Neural progenitor cell (in vitro differentiated cells): ENCODE measurements at regions not wholly inside any gene's neighbourhood (a gene's known extent, or its start where the extent isn't known, plus 50 kb on each side); places are given as distances from the start of the nearest gene placed in this dataset.

ENCODE experiments used
- DNase-seq: peaks from one replicate; pipeline ENCODE4 v3.0.0-alpha.2; 2016; ENCODE audit warnings: low spot score
- H2AFZ ChIP-seq: fragments of 200-600 bp; sonication (generic); replicated peaks from 2 replicates; pipeline ENCODE4 v1.6.1; 2016; ENCODE audit warnings: antibody characterized with exemption
- H3F3A ChIP-seq: fragments of 200-600 bp; sonication (generic); 2 replicates; pipeline ENCODE4 v1.6.1; 2016; ENCODE audit warnings: antibody characterized with exemption, low read depth
- H3K27ac ChIP-seq: fragments of 200-600 bp; sonication (generic); 2 replicates; pipeline ENCODE4 v1.5.1; 2016; ENCODE audit warnings: mild to moderate bottlenecking
- H3K27me3 ChIP-seq: fragments of 200-600 bp; sonication (generic); 2 replicates; pipeline ENCODE4 v1.6.1; 2016; ENCODE audit warnings: mild to moderate bottlenecking, moderate library complexity
- H3K36me3 ChIP-seq: fragments of 200-600 bp; sonication (generic); 2 replicates; pipeline ENCODE4 v1.5.1; 2016
- H3K4me1 ChIP-seq: fragments of 200-600 bp; sonication (generic); 2 replicates; pipeline ENCODE4 v1.6.1; 2016; ENCODE audit warnings: mixed run types
- H3K4me2 ChIP-seq: fragments of 200-600 bp; sonication (generic); 2 replicates; pipeline ENCODE4 v1.6.1; 2016
- H3K4me3 ChIP-seq: fragments of 200-600 bp; sonication (generic); 2 replicates; pipeline ENCODE4 v1.5.1; 2016
- H3K79me2 ChIP-seq: fragments of 200-600 bp; sonication (generic); 2 replicates; pipeline ENCODE4 v1.6.1; 2016; ENCODE audit warnings: low read depth
- H3K9ac ChIP-seq: fragments of 200-600 bp; sonication (generic); 2 replicates; pipeline ENCODE4 v1.6.1; 2016
- H3K9me3 ChIP-seq: fragments of 200-600 bp; sonication (generic); 2 replicates; pipeline ENCODE4 v1.5.1; 2016; ENCODE audit warnings: low read depth
- H4K20me1 ChIP-seq: fragments of 200-600 bp; sonication (generic); 2 replicates; pipeline ENCODE4 v1.6.1; 2016; ENCODE audit warnings: low read depth
- H3K27ac Mint-ChIP-seq: 3 replicates; pipeline ENCODE4 v1.8.0; 2021; ENCODE audit warnings: mixed read lengths
- H3K27me3 Mint-ChIP-seq: 2 replicates; pipeline ENCODE4 v1.8.0; 2022; ENCODE audit warnings: low read depth, mild to moderate bottlenecking, inconsistent platforms, moderate library complexity, mixed read lengths; ENCODE audit not compliant: insufficient read depth
- H3K36me3 Mint-ChIP-seq: 3 replicates; pipeline ENCODE4 v1.8.0; 2021; ENCODE audit warnings: mixed read lengths
- H3K4me1 Mint-ChIP-seq: 3 replicates; pipeline ENCODE4 v1.8.0; 2021; ENCODE audit warnings: mixed read lengths
- H3K4me3 Mint-ChIP-seq: 3 replicates; pipeline ENCODE4 v1.8.0; 2021; ENCODE audit warnings: mild to moderate bottlenecking, moderate library complexity, mixed read lengths
- H3K9me3 Mint-ChIP-seq: 3 replicates; pipeline ENCODE4 v1.8.0; 2020; ENCODE audit warnings: mixed read lengths
- EZH2 ChIP-seq: fragments of 200-600 bp; sonication (generic); IDR thresholded peaks from 2 replicates; pipeline ENCODE4 v1.6.1; 2017; ENCODE audit warnings: antibody characterized with exemption, mild to moderate bottlenecking, moderate library complexity
- EZH2phosphoT487 ChIP-seq: fragments of 200-600 bp; sonication (generic); IDR thresholded peaks from 2 replicates; pipeline ENCODE4 v1.6.1; 2017; ENCODE audit warnings: antibody characterized with exemption
- TF ChIP-seq, protein P1 (sequence below): fragments of 200-600 bp; sonication (generic); IDR thresholded peaks from 2 replicates; pipeline ENCODE4 v1.5.1; 2017; ENCODE audit warnings: antibody characterized with exemption, mild to moderate bottlenecking

DNA sequence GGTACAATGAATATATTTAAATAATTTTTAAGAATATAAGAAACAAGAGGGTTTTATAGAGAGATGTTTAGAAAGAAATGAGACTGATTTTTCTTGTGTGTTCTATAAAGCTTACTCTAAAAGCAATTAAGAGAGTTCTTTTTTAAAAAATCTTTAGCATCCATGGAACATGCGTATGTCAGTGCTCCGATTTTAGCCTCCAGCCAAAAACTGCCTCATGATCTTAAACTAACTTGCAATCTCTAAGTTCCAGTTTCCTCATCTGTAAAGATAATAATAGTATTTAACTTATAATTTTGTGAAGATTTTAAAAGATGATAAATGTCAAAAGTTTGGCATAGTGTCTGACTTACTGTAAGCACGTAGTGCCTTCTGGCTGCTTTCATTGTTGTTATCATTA is 448.7 kb downstream of the EPHA4 start:
- TF ChIP-seq, protein P1, sequence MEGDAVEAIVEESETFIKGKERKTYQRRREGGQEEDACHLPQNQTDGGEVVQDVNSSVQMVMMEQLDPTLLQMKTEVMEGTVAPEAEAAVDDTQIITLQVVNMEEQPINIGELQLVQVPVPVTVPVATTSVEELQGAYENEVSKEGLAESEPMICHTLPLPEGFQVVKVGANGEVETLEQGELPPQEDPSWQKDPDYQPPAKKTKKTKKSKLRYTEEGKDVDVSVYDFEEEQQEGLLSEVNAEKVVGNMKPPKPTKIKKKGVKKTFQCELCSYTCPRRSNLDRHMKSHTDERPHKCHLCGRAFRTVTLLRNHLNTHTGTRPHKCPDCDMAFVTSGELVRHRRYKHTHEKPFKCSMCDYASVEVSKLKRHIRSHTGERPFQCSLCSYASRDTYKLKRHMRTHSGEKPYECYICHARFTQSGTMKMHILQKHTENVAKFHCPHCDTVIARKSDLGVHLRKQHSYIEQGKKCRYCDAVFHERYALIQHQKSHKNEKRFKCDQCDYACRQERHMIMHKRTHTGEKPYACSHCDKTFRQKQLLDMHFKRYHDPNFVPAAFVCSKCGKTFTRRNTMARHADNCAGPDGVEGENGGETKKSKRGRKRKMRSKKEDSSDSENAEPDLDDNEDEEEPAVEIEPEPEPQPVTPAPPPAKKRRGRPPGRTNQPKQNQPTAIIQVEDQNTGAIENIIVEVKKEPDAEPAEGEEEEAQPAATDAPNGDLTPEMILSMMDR, result no peak
- no peak for TF ChIP-seq EZH2phosphoT487
- no peak for TF ChIP-seq EZH2

DNA sequence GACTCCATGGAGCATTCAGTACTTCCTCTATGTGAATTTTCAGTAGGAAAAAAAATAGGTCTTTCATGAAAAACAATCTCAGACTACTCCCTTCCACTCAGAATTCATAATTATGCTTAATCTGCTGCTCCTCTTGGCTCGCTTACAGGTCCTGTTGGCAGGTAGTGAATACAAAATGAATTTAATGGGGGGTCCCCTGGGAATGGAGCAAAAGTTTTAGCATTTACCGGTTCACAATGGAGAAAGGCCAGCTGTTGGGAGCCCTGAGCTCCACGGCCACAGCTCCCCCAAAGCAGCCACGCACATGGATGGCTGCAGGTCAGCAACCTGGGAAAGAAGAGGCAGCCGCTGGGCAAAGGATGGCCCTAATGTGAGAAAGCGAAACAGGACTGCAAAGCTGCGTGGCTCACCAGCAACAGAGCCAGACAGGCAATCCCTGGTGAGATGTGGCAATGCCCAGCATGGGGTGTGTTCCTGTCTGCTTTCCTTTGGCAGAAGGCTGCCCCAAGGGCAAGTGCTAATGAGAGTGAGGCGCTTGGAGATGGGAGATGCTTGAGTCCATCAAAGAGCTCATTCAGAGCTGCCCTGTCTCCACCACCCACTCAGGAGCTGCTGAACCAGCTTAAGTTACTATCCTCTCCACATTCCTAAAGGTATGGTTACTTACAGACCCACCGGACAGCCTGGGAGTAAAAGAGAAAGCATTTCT is 447.4 kb downstream of the EPHA4 start:
- no peak overlapping the region for H3K4me3 ChIP-seq
- H3K4me2 ChIP-seq, result peak overlapping the region; percentile 12
- Mint-ChIP-seq H3K27me3 (peaks cover 9% of the 10 kb centered on the region), H3K4me1 (peaks cover 9% of the 10 kb centered on the region), H3K27ac (no peak overlapping the region), H3K9me3 (peaks cover 23% of the 10 kb centered on the region), H3K4me3 (no peak overlapping the region), H3K36me3 (peaks cover 4% of the 10 kb centered on the region)
- H3K9me3 ChIP-seq, result no peaks in the 10 kb centered on the region
- no peak for DNase-seq
- no peaks in the 10 kb centered on the region for H3K36me3 ChIP-seq
- no peaks in the 10 kb centered on the region for H3K27me3 ChIP-seq
- no peak overlapping the region for H3K27ac ChIP-seq
- H3F3A ChIP-seq, result peaks cover 3% of the 10 kb centered on the region
- no peaks in the 10 kb centered on the region for H3K79me2 ChIP-seq
- H2AFZ ChIP-seq, result no peak overlapping the region
- H4K20me1 ChIP-seq, result no peaks in the 10 kb centered on the region
- no peak overlapping the region for H3K9ac ChIP-seq
- H3K4me1 ChIP-seq, result peaks cover 15% of the 10 kb centered on the region
- TF ChIP-seq EZH2 (no peak), EZH2phosphoT487 (no peak)
- TF ChIP-seq, protein P1, result no peak

More for the DNA sequence above, 448.7 kb downstream of the EPHA4 start:
- no peaks in the 10 kb centered on the region for H3K27me3 ChIP-seq
- H3K36me3 ChIP-seq, result no peaks in the 10 kb centered on the region
- peaks cover 3% of the 10 kb centered on the region for H3F3A ChIP-seq
- H3K9me3 ChIP-seq, result no peaks in the 10 kb centered on the region
- H3K9me3 Mint-ChIP-seq, result peaks cover 18% of the 10 kb centered on the region
- DNase-seq, result no peak
- H4K20me1 ChIP-seq, result no peaks in the 10 kb centered on the region
- H3K4me3 Mint-ChIP-seq, result no peak overlapping the region
- H3K9ac ChIP-seq, result no peak overlapping the region
- no peak overlapping the region for H3K4me3 ChIP-seq
- no peaks in the 10 kb centered on the region for H3K36me3 Mint-ChIP-seq
- H3K27ac Mint-ChIP-seq, result no peak overlapping the region
- H3K79me2 ChIP-seq, result no peaks in the 10 kb centered on the region
- H2AFZ ChIP-seq, result no peak overlapping the region
- H3K4me1 ChIP-seq, result peaks cover 15% of the 10 kb centered on the region
- no peak overlapping the region for H3K27ac ChIP-seq
- peaks cover 6% of the 10 kb centered on the region for H3K27me3 Mint-ChIP-seq
- H3K4me2 ChIP-seq, result no peak overlapping the region
- peaks cover 9% of the 10 kb centered on the region for H3K4me1 Mint-ChIP-seq

DNA sequence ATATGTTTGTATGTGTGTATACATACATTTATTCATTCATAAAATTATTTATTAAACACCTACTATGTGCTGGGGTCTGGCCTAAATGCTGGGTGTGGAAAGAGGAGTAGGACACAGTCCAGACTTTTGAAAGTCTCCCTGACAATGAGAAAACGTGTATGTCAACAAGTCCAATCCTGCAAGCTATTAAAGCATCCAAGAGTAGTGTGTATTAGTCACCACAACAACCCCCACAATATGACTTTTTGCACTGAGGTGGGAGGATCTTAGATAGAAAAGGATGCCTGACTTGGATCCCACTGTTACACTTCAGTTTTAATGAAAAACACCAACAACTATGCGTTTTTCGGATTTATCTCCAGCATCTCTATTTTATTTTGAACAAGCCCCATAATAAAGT is 446.4 kb downstream of the EPHA4 start:
- no peak overlapping the region for H2AFZ ChIP-seq
- H3K27ac Mint-ChIP-seq, result no peak overlapping the region
- H3K4me3 Mint-ChIP-seq, result no peak overlapping the region
- H3K4me3 ChIP-seq, result no peak overlapping the region
- H3K9me3 ChIP-seq, result no peaks in the 10 kb centered on the region
- DNase-seq, result no peak
- H3K36me3 ChIP-seq, result no peaks in the 10 kb centered on the region
- H3K27me3 Mint-ChIP-seq, result peaks cover 9% of the 10 kb centered on the region
- peaks cover 9% of the 10 kb centered on the region for H3K4me1 Mint-ChIP-seq
- H3K27me3 ChIP-seq, result no peaks in the 10 kb centered on the region
- H4K20me1 ChIP-seq, result no peaks in the 10 kb centered on the region
- no peaks in the 10 kb centered on the region for H3K79me2 ChIP-seq
- no peak overlapping the region for H3K9ac ChIP-seq
- H3K4me2 ChIP-seq, result no peak overlapping the region
- H3K27ac ChIP-seq, result no peak overlapping the region
- H3K9me3 Mint-ChIP-seq, result peaks cover 23% of the 10 kb centered on the region
- peaks cover 15% of the 10 kb centered on the region for H3K4me1 ChIP-seq
- H3K36me3 Mint-ChIP-seq, result peaks cover 4% of the 10 kb centered on the region
- peaks cover 3% of the 10 kb centered on the region for H3F3A ChIP-seq
- TF ChIP-seq EZH2phosphoT487 (no peak), EZH2 (no peak)
- TF ChIP-seq, protein P1, result no peak
